VCaP (cell line): ENCODE measurements at regions not wholly inside any gene's neighbourhood (a gene's known extent, or its start where the extent isn't known, plus 50 kb on each side); places are given as distances from the start of the nearest gene placed in this dataset.

Source experiments
- H3K27ac ChIP-seq: fragments of 450-650 bp; 2 replicates; pipeline ENCODE4 v1.5.1; 2017
- TF ChIP-seq, protein P1 (sequence below): fragments of 450-650 bp; conservative IDR thresholded peaks from 2 replicates; pipeline ENCODE4 v1.5.1; 2017; ENCODE audit warnings: mild to moderate bottlenecking, moderate library complexity

GRCh38 chr2:52314231-52314630, 1282.3 kb upstream of the NRXN1 start:
- TF ChIP-seq, protein P1, sequence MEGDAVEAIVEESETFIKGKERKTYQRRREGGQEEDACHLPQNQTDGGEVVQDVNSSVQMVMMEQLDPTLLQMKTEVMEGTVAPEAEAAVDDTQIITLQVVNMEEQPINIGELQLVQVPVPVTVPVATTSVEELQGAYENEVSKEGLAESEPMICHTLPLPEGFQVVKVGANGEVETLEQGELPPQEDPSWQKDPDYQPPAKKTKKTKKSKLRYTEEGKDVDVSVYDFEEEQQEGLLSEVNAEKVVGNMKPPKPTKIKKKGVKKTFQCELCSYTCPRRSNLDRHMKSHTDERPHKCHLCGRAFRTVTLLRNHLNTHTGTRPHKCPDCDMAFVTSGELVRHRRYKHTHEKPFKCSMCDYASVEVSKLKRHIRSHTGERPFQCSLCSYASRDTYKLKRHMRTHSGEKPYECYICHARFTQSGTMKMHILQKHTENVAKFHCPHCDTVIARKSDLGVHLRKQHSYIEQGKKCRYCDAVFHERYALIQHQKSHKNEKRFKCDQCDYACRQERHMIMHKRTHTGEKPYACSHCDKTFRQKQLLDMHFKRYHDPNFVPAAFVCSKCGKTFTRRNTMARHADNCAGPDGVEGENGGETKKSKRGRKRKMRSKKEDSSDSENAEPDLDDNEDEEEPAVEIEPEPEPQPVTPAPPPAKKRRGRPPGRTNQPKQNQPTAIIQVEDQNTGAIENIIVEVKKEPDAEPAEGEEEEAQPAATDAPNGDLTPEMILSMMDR = no peak
- no peak overlapping the region for H3K27ac ChIP-seq

DNA sequence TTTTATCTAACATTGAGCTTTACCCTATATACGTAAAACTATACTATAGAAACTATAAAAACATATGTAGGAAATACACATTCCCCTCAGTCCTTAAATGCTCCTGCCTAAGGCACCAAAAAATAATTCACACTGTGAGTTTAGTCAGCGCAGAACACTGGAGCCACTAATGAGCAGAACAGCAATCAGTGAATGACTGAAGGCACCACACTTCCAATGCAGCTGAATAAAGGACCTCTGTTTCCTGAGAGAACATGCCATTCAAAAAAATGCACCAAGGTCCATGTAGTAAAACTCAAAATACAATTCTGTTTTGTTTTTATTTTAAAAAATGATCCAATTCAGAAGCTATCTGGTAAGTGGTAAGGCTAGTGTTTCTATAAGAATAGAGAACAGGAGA, 1280.6 kb upstream of the NRXN1 start:
- H3K27ac ChIP-seq = no peak overlapping the region
- TF ChIP-seq, protein P1 = no peak

GRCh38 chr2:52311862-52312261, 1279.9 kb upstream of the NRXN1 start:
- TF ChIP-seq, protein P1 = no peak
- no peak overlapping the region for H3K27ac ChIP-seq

DNA sequence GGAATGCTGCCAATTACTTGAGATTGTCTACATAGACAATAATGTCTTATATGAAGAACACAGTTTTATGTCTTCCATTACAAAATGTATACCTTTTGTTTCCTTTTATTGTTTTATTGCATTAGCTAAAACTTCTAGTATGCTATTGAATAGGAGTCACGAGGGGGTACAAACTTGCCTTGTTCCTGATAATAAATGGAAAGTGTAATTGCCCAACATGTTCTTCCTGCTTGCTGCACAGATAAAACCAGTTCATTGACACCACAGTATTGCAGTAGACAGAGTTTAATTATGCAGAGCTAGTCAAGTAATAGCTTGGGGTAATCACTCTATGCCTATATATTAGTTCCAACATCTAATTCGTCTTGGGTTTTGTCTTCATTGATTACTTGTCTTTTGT, 1276.2 kb upstream of the NRXN1 start:
- TF ChIP-seq, protein P1 = no peak
- no peak overlapping the region for H3K27ac ChIP-seq

DNA sequence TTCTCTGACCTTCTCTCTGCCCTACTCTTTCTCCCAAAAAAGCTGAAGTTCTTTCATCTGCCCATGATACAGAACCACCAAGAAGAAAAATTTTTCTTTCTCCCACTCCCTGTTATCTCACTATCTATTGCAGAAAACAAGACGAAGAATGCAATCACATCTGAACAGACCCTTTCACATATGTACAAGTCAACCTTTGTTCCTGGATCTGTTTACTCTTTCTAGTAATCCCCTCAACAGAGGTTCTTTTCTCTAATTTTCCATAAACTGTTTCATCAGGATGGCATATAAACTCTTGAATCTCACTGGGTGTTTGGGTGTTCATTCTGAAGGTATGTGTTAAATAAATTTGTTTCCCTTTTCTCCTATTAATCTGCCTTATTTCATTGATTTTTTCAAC, 1262.7 kb upstream of the NRXN1 start:
- no peak overlapping the region for H3K27ac ChIP-seq
- TF ChIP-seq, protein P1 = no peak

- H3K27ac ChIP-seq = no peak overlapping the region
- TF ChIP-seq, protein P1 = no peak
Measured at GRCh38 chr2:52292801-52293200, 1260.9 kb upstream of the NRXN1 start.

- no peak overlapping the region for H3K27ac ChIP-seq
- TF ChIP-seq, protein P1 = no peak
Measured at GRCh38 chr2:52289741-52290140, 1257.8 kb upstream of the NRXN1 start.

DNA sequence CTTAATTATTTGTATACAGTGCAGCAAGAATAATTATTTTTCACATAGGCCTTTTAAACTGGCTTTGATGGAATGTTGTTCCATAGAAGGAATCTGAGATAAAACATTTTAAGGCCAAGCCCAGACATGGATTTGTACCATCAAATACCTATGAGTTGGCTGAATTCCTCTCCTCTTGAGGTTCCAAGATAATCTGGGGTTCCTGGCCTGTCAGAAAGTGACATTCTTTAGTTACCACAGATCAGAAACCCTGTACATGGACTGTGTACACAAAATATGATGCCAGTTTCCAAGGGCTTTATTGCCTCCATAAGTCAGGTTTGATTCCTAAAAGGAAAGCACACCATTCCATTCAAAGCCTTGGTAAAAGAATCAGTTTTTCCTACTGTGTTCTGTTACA, 1256.7 kb upstream of the NRXN1 start:
- H3K27ac ChIP-seq = no peak overlapping the region
- TF ChIP-seq, protein P1 = no peak
